SH-SY5Y (cell line): ENCODE measurements at regions not wholly inside any gene's neighbourhood (a gene's known extent, or its start where the extent isn't known, plus 50 kb on each side); places are given as distances from the start of the nearest gene placed in this dataset.

Experiments
- GATA2 ChIP-seq: IDR thresholded peaks from 2 replicates; pipeline ENCODE4 v1.6.1; 2011; ENCODE audit warnings: mild to moderate bottlenecking, low read depth, low read length
- GATA3 ChIP-seq: IDR thresholded peaks from 2 replicates; pipeline ENCODE4 v1.6.1; 2011; ENCODE audit warnings: low read depth, mild to moderate bottlenecking, low read length, moderate library complexity

GRCh38 chr6:98711380-98711779 lies 123.0 kb upstream of the POU3F2 start:
- TF ChIP-seq GATA2 (no peak), GATA3 (no peak)

- TF ChIP-seq GATA3 (no peak), GATA2 (no peak)
These were observed 118.0 kb upstream of the POU3F2 start for GRCh38 chr6:98716341-98716740.

- TF ChIP-seq GATA3 (no peak), GATA2 (no peak)
These were observed 117.0 kb upstream of the POU3F2 start for GRCh38 chr6:98717322-98717877.

- TF ChIP-seq GATA2 = no peak
- no peak for TF ChIP-seq GATA3
These were observed 116.4 kb upstream of the POU3F2 start for GRCh38 chr6:98717988-98718387.

- no peak for TF ChIP-seq GATA3
- no peak for TF ChIP-seq GATA2
These were observed 109.8 kb upstream of the POU3F2 start for GRCh38 chr6:98724537-98724936.

GRCh38 chr6:98747273-98747672 lies 87.1 kb upstream of the POU3F2 start:
- no peak for TF ChIP-seq GATA2
- TF ChIP-seq GATA3 = no peak

- no peak for TF ChIP-seq GATA3
- no peak for TF ChIP-seq GATA2
These were observed 86.4 kb upstream of the POU3F2 start for GRCh38 chr6:98747960-98748359.

GRCh38 chr6:98759459-98759858 lies 74.9 kb upstream of the POU3F2 start:
- TF ChIP-seq GATA2 (no peak), GATA3 (no peak)

GRCh38 chr6:98764373-98764911 lies 69.9 kb upstream of the POU3F2 start:
- TF ChIP-seq GATA3 (no peak), GATA2 (no peak)

- TF ChIP-seq GATA2 (no peak), GATA3 (no peak)
These were observed 64.8 kb upstream of the POU3F2 start for GRCh38 chr6:98769546-98769945.

- no peak for TF ChIP-seq GATA3
- no peak for TF ChIP-seq GATA2
These were observed 59.2 kb upstream of the POU3F2 start for GRCh38 chr6:98775205-98775604.

GRCh38 chr6:98777762-98778161 lies 56.6 kb upstream of the POU3F2 start:
- TF ChIP-seq GATA2 (no peak), GATA3 (no peak)

GRCh38 chr6:98779618-98780017 lies 54.8 kb upstream of the POU3F2 start:
- TF ChIP-seq GATA3 (no peak), GATA2 (no peak)

GRCh38 chr6:98782772-98783171 lies 51.6 kb upstream of the POU3F2 start:
- TF ChIP-seq GATA2 (no peak), GATA3 (no peak)

GRCh38 chr6:98783578-98783977 lies 50.8 kb upstream of the POU3F2 start:
- TF ChIP-seq GATA3 = no peak
- TF ChIP-seq GATA2 = no peak
